Ishikawa (cell line): ENCODE measurements at regions not wholly inside any gene's neighbourhood (a gene's known extent, or its start where the extent isn't known, plus 50 kb on each side); places are given as distances from the start of the nearest gene placed in this dataset.

Experiments used
- CEBPB ChIP-seq: IDR thresholded peaks from 2 replicates; pipeline ENCODE4 v1.6.1; 2012
- CREB1 ChIP-seq: IDR thresholded peaks from 2 replicates; pipeline ENCODE4 v1.6.1; 2012; ENCODE audit warnings: low read depth
- EGR1 ChIP-seq: IDR thresholded peaks from 2 replicates; pipeline ENCODE4 v1.6.1; 2012
- EP300 ChIP-seq: IDR thresholded peaks from 2 replicates; pipeline ENCODE4 v1.6.1; 2012; ENCODE audit warnings: borderline replicate concordance
- FOXM1 ChIP-seq: IDR thresholded peaks from 2 replicates; pipeline ENCODE4 v1.6.1; 2012; ENCODE audit warnings: low read depth, borderline replicate concordance
- NFIC ChIP-seq: IDR thresholded peaks from 2 replicates; pipeline ENCODE4 v1.6.1; 2012
- RAD21 ChIP-seq: IDR thresholded peaks from 2 replicates; pipeline ENCODE4 v1.6.1; 2012; ENCODE audit warnings: low read depth
- TAF1 ChIP-seq: IDR thresholded peaks from 2 replicates; pipeline ENCODE4 v1.6.1; 2012; ENCODE audit warnings: low read depth, mild to moderate bottlenecking
- TCF12 ChIP-seq: IDR thresholded peaks from 2 replicates; pipeline ENCODE4 v1.6.1; 2012; ENCODE audit warnings: low read depth
- TEAD4 ChIP-seq: IDR thresholded peaks from 2 replicates; pipeline ENCODE4 v1.6.1; 2012
- YY1 ChIP-seq: IDR thresholded peaks from 2 replicates; pipeline ENCODE4 v1.6.1; 2012; ENCODE audit warnings: low read depth
- ZBTB7A ChIP-seq: IDR thresholded peaks from 2 replicates; pipeline ENCODE4 v1.6.1; 2012; ENCODE audit warnings: low read depth
- TF ChIP-seq, protein P1 (sequence below): IDR thresholded peaks from 2 replicates; pipeline ENCODE4 v1.6.1; 2012; ENCODE audit warnings: low read depth, mild to moderate bottlenecking
- TF ChIP-seq, protein P2 (sequence below): IDR thresholded peaks from 2 replicates; pipeline ENCODE4 v1.6.1; 2012
- TF ChIP-seq, protein P3 (sequence below): IDR thresholded peaks from 2 replicates; pipeline ENCODE4 v1.6.1; 2012

DNA sequence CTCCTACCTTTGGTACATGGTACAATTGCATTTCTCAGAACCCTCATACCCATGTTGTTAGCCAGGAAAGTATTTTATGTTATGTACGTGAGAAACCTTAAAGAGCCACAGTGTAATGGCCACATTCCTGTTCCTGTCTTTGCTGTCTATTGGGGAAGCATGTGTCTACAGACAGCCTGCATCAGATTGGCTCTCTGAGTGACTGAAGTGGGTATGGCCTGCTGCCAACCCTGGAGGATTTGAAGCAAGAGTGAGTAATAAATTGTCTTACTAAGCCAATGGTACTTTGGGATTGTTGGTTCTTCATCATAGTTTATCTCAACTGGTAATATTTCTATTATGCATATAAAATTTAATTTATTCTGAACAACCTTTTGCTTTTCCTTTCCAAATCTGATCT is 574.1 kb downstream of the LMO7 start:
- TF ChIP-seq YY1 (no peak), CEBPB (no peak), NFIC (no peak), ZBTB7A (no peak), TAF1 (no peak), TCF12 (no peak), RAD21 (no peak)
- TF ChIP-seq, protein P1, sequence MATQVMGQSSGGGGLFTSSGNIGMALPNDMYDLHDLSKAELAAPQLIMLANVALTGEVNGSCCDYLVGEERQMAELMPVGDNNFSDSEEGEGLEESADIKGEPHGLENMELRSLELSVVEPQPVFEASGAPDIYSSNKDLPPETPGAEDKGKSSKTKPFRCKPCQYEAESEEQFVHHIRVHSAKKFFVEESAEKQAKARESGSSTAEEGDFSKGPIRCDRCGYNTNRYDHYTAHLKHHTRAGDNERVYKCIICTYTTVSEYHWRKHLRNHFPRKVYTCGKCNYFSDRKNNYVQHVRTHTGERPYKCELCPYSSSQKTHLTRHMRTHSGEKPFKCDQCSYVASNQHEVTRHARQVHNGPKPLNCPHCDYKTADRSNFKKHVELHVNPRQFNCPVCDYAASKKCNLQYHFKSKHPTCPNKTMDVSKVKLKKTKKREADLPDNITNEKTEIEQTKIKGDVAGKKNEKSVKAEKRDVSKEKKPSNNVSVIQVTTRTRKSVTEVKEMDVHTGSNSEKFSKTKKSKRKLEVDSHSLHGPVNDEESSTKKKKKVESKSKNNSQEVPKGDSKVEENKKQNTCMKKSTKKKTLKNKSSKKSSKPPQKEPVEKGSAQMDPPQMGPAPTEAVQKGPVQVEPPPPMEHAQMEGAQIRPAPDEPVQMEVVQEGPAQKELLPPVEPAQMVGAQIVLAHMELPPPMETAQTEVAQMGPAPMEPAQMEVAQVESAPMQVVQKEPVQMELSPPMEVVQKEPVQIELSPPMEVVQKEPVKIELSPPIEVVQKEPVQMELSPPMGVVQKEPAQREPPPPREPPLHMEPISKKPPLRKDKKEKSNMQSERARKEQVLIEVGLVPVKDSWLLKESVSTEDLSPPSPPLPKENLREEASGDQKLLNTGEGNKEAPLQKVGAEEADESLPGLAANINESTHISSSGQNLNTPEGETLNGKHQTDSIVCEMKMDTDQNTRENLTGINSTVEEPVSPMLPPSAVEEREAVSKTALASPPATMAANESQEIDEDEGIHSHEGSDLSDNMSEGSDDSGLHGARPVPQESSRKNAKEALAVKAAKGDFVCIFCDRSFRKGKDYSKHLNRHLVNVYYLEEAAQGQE: no peak
- TF ChIP-seq, protein P2, sequence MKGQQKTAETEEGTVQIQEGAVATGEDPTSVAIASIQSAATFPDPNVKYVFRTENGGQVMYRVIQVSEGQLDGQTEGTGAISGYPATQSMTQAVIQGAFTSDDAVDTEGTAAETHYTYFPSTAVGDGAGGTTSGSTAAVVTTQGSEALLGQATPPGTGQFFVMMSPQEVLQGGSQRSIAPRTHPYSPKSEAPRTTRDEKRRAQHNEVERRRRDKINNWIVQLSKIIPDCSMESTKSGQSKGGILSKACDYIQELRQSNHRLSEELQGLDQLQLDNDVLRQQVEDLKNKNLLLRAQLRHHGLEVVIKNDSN: no peak

DNA sequence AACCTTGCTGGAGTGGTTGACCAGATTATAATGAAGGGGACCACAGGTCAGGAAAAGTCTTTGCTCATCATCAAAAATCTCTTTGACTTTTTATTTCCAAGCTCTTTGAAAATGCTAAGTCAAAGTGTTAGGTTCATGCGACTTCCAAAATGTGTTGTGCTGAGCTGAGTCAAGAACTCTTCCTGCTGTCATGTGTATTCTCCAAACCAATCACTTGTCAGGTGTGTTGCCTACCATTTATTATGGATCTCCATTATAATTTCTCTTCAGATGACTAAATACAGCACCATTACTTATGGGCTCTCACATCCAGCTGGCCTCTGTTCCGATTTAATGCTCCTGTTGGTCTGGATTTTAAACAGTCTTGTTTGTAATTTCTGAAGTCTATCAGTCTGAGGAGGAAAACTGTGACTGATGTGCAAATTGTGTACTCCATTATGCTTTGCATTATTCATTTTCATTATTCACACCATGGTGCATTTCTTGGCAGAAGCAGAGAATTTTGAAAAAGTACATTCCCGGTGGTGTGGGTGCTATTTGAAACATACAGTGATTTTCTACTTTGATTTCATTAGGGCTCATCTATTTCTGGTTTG is 562.5 kb downstream of the LMO7 start:
- TF ChIP-seq YY1 (no peak), RAD21 (no peak), EP300 (no peak), FOXM1 (no peak), TEAD4 (no peak), NFIC (no peak), TCF12 (no peak), ZBTB7A (no peak), TAF1 (no peak), CREB1 (no peak), CEBPB (no peak), EGR1 (no peak)
- TF ChIP-seq, protein P1: no peak
- TF ChIP-seq, protein P3, sequence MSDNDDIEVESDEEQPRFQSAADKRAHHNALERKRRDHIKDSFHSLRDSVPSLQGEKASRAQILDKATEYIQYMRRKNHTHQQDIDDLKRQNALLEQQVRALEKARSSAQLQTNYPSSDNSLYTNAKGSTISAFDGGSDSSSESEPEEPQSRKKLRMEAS: no peak
- TF ChIP-seq, protein P2: no peak

DNA sequence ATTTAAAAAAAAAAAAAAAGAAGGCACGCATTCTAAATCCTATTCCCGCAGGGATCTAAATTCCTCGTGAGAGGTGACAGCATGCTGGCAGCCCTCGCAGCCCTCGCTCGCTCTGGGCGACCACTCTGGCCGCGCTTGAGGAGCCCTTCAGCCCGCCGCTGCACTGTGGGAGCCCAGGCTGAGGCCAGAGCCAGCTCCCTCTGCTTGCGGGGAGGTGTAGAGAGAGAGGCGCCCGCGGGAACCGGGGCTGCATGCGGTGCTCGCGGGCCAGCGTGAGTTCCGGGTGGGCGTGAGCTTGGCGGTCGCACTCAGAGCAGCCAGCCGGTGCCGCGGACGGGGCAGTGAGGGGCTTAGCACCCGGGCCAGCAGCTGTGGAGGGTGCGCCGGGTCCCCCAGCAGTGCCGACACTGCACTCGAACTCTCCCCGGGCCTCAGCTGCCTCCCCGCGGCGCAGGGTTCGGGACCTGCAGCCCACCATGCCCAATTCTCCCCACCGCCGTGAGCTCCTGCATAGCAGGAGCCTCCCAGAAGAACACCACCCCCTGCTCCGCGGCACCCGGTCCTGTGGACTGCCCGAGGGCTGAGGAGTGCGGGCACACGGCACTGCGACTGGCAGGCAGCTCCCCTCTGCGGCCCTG is 553.9 kb downstream of the LMO7 start:
- TF ChIP-seq TEAD4: no peak
- no peak for TF ChIP-seq FOXM1
- TF ChIP-seq EP300: no peak
- TF ChIP-seq, protein P3: no peak
- no peak for TF ChIP-seq CEBPB
- no peak for TF ChIP-seq CREB1
- TF ChIP-seq, protein P1: no peak
- TF ChIP-seq TCF12: no peak
- TF ChIP-seq EGR1: no peak
- TF ChIP-seq NFIC: no peak
- TF ChIP-seq YY1: no peak
- TF ChIP-seq TAF1: no peak
- TF ChIP-seq, protein P2: no peak
- no peak for TF ChIP-seq RAD21
- TF ChIP-seq ZBTB7A: no peak
